Common myeloid progenitor, CD34-positive (primary cell): ENCODE measurements at regions not wholly inside any gene's neighbourhood (a gene's known extent, or its start where the extent isn't known, plus 50 kb on each side); places are given as distances from the start of the nearest gene placed in this dataset.

Experiments used
- CTCF ChIA-PET: fragments of 350-600 bp; sonication (Branson Sonifier 250); formaldehyde crosslinking; loops from one replicate; lab custom pipeline; 2021; ENCODE audit warnings: antibody characterized with exemption; lab: Charles Lee
- POLR2A ChIA-PET: fragments of 350-600 bp; sonication (Branson Sonifier 250); formaldehyde crosslinking; loops from one replicate; lab custom pipeline; 2021; ENCODE audit warnings: antibody characterized with exemption; lab: Charles Lee
- DNase-seq, 3 donors: peaks; one replicate each; pipeline versions ENCODE4 v3.0.0 to v3.0.0-alpha.2; 2013
- H3K27ac ChIP-seq, 2 experiments: 1 replicate in 1 of 2; 2 replicates in 1 of 2; pipeline ENCODE4 v1.7.0; 2013; ENCODE audit warnings: inconsistent platforms in 2 of 2, low read length in 2 of 2, mild to moderate bottlenecking in 2 of 2, low read depth in 1 of 2, moderate library complexity in 1 of 2; ENCODE audit not compliant: severe bottlenecking in 2 of 2, insufficient read depth in 1 of 2, poor library complexity in 1 of 2
- H3K27me3 ChIP-seq, 5 experiments: replicated peaks in 2 of 5; 1 replicate in 3 of 5; 2 replicates in 2 of 5; pipeline versions ENCODE4 v1.6.1 to v1.7.0; 2013; ENCODE audit warnings: low read length in 4 of 5, mild to moderate bottlenecking in 2 of 5, moderate library complexity in 2 of 5, inconsistent platforms in 1 of 5; ENCODE audit not compliant: insufficient read depth in 5 of 5, control insufficient read depth in 4 of 5
- H3K36me3 ChIP-seq, 4 experiments: 1 replicate in 2 of 4; 2 replicates in 2 of 4; pipeline versions ENCODE4 v1.6.1 to v1.7.0; 2013; ENCODE audit warnings: low read length in 3 of 4, control low read depth in 1 of 4, mild to moderate bottlenecking in 1 of 4; ENCODE audit not compliant: control insufficient read depth in 4 of 4, insufficient read depth in 4 of 4
- H3K4me1 ChIP-seq, 4 experiments: 1 replicate in 3 of 4; 2 replicates in 1 of 4; pipeline versions ENCODE4 v1.6.1 to v1.7.1; 2013; ENCODE audit warnings: low read length in 3 of 4, mild to moderate bottlenecking in 3 of 4, control low read depth in 1 of 4, inconsistent platforms in 1 of 4, moderate library complexity in 1 of 4; ENCODE audit not compliant: control insufficient read depth in 4 of 4, insufficient read depth in 4 of 4; ENCODE audit errors: control extremely low read depth in 1 of 4
- H3K4me3 ChIP-seq, 7 experiments: 1 replicate in 4 of 7; 2 replicates in 3 of 7; pipeline versions ENCODE4 v1.5.1 to v1.7.0; 2013; ENCODE audit warnings: mild to moderate bottlenecking in 7 of 7, low read length in 6 of 7, moderate library complexity in 6 of 7, inconsistent platforms in 2 of 7, low read depth in 2 of 7, control low read depth in 1 of 7; ENCODE audit not compliant: insufficient read depth in 4 of 7, control insufficient read depth in 1 of 7; ENCODE audit errors: extremely low read depth in 1 of 7
- H3K9me3 ChIP-seq, 5 experiments: 1 replicate in 4 of 5; 2 replicates in 1 of 5; pipeline versions ENCODE4 v1.6.1 to v1.7.1; 2013; ENCODE audit warnings: low read length in 4 of 5, mild to moderate bottlenecking in 2 of 5, inconsistent platforms in 1 of 5, low read depth in 1 of 5, moderate library complexity in 1 of 5; ENCODE audit not compliant: control insufficient read depth in 4 of 5, insufficient read depth in 2 of 5; ENCODE audit errors: control extremely low read depth in 1 of 5
- WGBS: methylation state at CpG from one replicate; pipeline ENCODE4 v1.1.5; 2013; ENCODE audit not compliant: insufficient coverage; 5-methylcytosine and 5-hydroxymethylcytosine counted together

GRCh38 chr3:177646749-177647148 is 449.5 kb upstream of the TBL1XR1 start:
- Histone ChIP-seq H3K4me3 (peak overlapping the region in 3 of 7 experiments; percentile 37 to 59 (median 59)), H3K9me3 (no peaks in the 10 kb centered on the region), H3K4me1 (peaks cover 14 to 38% (median 27%) of the 10 kb centered on the region in 4 experiments), H3K36me3 (no peaks in the 10 kb centered on the region), H3K27ac (peak overlapping the region; percentile 14 to 25), H3K27me3 (no peaks in the 10 kb centered on the region)
- WGBS = 0% methylated on average over 3 of the region's 3 CpGs
- POLR2A ChIA-PET = interaction anchor here (0.8 kb wide), 1 partner anchor 32 kb away, joined by 5 read pairs; no protein-coding TSS in a partner anchor
- peak; percentile 43 to 93 (median 89) for DNase-seq
- CTCF ChIA-PET = interaction anchor here (0.6 to 1.4 kb wide), 2 partner anchors 13 to 424 kb away, joined by 3 to 6 read pairs; no protein-coding TSS in a partner anchor

DNA sequence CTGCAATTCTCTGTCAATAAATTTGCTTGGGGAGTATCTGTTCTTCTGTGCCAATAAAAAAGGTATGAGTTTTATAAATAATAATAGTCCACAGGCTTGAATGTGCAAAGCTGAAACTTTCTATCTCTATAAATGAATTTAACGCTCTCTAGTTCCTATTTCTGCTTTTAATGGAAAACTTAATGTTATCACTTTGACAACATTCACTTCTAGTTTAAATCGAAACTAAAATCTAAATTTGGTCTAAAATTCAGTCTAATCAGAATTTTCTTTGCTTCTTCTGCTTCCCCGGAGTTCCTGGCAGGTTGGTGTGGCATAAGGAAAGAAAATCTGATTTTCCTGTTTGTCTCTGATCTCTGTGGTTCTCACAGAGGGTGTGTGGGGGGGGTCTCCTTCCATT is 450.1 kb upstream of the TBL1XR1 start:
- WGBS = 0% methylated on average over 1 of the region's 3 CpGs

DNA sequence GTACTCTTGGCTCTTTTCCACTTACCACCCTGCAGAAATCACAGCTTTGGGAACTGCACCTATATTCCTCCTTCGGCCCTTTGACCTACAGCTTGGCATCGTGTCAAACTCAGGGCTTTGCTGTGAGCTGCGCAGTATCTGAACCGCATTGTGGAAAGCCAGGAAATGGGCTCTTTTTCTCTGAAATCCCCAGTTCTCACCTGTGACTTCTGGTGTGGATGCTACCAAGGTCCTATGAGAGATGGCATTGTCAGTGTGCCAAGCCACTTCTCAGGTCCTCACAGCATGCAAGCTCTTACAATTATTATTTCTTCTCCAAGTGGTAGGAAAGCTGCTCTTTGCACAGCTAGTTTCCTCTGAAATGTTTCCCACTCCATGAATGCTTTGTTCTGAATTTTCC is 450.6 kb upstream of the TBL1XR1 start:
- H3K27ac ChIP-seq = no peak overlapping the region

More for the DNA sequence above, 450.1 kb upstream of the TBL1XR1 start:
- H3K36me3 ChIP-seq = no peaks in the 10 kb centered on the region
- H3K27me3 ChIP-seq = no peaks in the 10 kb centered on the region
- peak overlapping the region; percentile 14 to 25 for H3K27ac ChIP-seq
- peak in 2 of 3 donors; percentile 48 to 59 for DNase-seq
- CTCF ChIA-PET = interaction anchor here (1.4 kb wide), 1 partner anchor 13 kb away, joined by 6 read pairs; no protein-coding TSS in a partner anchor
- POLR2A ChIA-PET = interaction anchor here (0.8 kb wide), 1 partner anchor 32 kb away, joined by 5 read pairs; no protein-coding TSS in a partner anchor
- H3K9me3 ChIP-seq = no peaks in the 10 kb centered on the region
- H3K4me1 ChIP-seq = peaks cover 14 to 33% (median 27%) of the 10 kb centered on the region in 4 experiments
- H3K4me3 ChIP-seq = peak overlapping the region in 4 of 7 experiments; percentile 21 to 59 (median 48)

GRCh38 chr3:177652556-177653291 is 455.4 kb upstream of the TBL1XR1 start:
- ChIA-PET CTCF (interaction anchor here (1.3 kb wide), 1 partner anchor 11 kb away, joined by 3 read pairs; no protein-coding TSS in a partner anchor), POLR2A (no interaction called here)
- Histone ChIP-seq H3K4me3 (no peak overlapping the region), H3K27ac (no peak overlapping the region), H3K9me3 (peaks cover 0 to 4% (median 0%) of the 10 kb centered on the region in 5 experiments), H3K4me1 (peaks cover 4 to 7% (median 6%) of the 10 kb centered on the region in 4 experiments), H3K27me3 (no peaks in the 10 kb centered on the region), H3K36me3 (no peaks in the 10 kb centered on the region)
- 92% methylated on average over 5 of the region's 5 CpGs for WGBS
- no peak for DNase-seq

More for the DNA sequence above, 450.6 kb upstream of the TBL1XR1 start:
- 71% methylated on average over 1 of the region's 4 CpGs for WGBS
- Histone ChIP-seq H3K9me3 (no peaks in the 10 kb centered on the region), H3K36me3 (no peaks in the 10 kb centered on the region), H3K4me3 (peak overlapping the region in 2 of 7 experiments; percentile 59), H3K4me1 (peaks cover 14 to 27% (median 22%) of the 10 kb centered on the region in 4 experiments), H3K27me3 (no peaks in the 10 kb centered on the region)
- ChIA-PET CTCF (no interaction called here), POLR2A (no interaction called here)
- peak in 1 of 3 donors; percentile 14 for DNase-seq

DNA sequence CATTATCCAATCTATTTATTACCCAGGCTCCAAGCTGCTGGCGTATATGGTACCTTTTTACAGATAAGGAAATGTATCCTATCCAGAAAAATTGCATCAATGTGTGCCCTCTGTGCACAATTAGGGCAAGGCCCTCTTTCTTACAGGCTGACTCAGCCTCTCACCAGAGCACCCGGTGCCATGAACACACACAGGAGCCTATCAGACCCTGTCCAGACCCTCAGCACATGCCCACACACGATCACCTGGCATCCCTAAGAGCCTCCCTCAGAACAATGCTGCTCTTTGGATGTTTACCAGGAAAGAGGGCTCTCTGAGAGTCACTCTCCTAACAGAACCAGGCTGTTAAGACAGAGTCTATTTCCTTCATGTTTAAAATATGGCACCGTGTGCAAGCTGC is 460.0 kb upstream of the TBL1XR1 start:
- Histone ChIP-seq H3K36me3 (no peaks in the 10 kb centered on the region), H3K4me1 (no peaks in the 10 kb centered on the region), H3K4me3 (no peak overlapping the region), H3K27ac (no peak overlapping the region), H3K27me3 (no peaks in the 10 kb centered on the region), H3K9me3 (peaks cover 0 to 4% (median 0%) of the 10 kb centered on the region in 5 experiments)
- DNase-seq = no peak
- ChIA-PET POLR2A (no interaction called here), CTCF (no interaction called here)
- WGBS = 85% methylated on average over 2 of the region's 4 CpGs

DNA sequence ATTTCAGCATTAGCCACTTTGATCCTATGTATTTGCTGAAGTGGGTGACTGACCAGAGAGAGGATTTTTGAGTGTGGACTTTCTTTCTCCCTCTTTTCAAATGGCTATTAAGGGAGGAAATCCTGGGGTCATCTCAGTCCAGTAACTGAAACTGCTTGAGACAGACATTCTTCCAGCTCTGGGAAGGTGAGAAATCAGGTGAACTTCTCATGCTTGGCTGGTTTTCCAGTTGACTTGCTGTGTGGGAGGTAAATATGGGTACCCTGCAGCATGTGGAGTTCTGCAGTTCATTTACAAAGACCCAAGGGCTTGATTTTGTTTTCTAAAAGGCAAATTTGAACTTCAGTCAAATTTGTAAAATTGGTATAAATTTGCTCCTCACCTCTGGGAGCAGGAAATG is 461.1 kb upstream of the TBL1XR1 start:
- H3K27ac ChIP-seq = no peak overlapping the region
- CTCF ChIA-PET = no interaction called here
- peaks cover 0 to 4% (median 0%) of the 10 kb centered on the region in 5 experiments for H3K9me3 ChIP-seq
- no peaks in the 10 kb centered on the region for H3K36me3 ChIP-seq
- H3K27me3 ChIP-seq = no peaks in the 10 kb centered on the region
- H3K4me3 ChIP-seq = no peak overlapping the region
- POLR2A ChIA-PET = no interaction called here
- no peak for DNase-seq
- H3K4me1 ChIP-seq = no peaks in the 10 kb centered on the region
